Fibroblast of skin of back (primary cell): ENCODE measurements at regions not wholly inside any gene's neighbourhood (a gene's known extent, or its start where the extent isn't known, plus 50 kb on each side); places are given as distances from the start of the nearest gene placed in this dataset.
"Not testable (repeated sequence)": the region's sequence is repeated elsewhere in the genome, so short reads cannot be mapped to it uniquely, and the experiment has no call there.

Experiments used
- DNase-seq: peaks from one replicate; pipeline ENCODE4 v3.0.0-alpha.2; 2013

DNA sequence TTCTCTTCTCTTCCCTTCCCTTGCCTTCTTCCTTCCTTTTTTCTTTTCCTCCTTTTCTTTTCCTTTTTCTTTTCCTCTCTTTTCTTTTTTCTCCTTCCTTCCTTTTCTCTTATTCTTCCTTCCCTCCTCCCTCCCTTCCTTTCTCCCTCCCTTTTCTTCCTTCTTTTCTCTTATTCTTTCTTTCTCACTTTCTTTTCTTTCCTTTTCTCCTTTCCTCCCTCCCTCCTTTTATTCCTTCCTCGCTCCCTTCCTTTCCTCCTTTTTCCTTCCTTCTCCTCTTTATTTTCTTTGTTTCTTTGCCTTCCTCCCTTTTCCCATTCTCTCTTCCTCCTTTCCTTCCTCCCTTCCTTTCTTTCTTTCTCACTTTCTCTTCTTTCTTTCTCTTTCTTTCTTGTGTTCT lies 146.1 kb downstream of the ZNF92 start:
- not testable (repeated sequence) for DNase-seq

DNA sequence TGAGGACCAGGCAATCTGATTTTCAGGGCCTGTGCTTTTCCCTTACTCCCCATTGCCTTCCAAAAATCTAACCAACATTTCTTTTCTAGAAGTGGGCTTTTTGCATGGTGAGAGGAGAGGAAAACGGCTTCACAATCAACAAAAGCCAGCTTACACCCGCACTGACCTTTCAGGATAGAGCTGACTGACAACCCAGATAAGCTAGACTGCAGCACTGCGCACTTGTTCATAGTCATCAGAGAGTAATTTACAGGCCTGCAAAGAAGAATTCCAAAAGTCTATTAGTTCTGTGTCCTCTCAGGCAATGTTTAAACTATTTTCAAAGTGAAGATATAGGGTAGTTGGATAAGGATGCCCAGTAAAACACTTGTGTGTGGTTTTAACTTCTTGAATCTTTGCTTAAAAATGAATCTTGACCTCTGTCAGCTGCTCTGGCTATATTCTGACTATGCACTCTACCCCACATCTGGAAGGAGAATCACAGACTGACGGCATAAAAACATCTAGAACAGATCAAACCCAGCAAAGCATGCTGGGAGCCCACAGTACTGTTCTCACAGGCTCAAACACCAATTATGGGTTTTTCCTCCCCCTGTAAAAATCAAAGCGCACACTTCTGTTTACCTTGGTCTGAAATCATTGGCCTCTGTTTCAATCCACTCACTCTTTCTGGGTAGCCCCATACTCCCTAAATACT lies 172.0 kb downstream of the ZNF92 start:
- DNase-seq: not testable (repeated sequence)

- not testable (repeated sequence) for DNase-seq
These were observed 176.2 kb downstream of the ZNF92 start for GRCh38 chr7:65549589-65550443.

DNA sequence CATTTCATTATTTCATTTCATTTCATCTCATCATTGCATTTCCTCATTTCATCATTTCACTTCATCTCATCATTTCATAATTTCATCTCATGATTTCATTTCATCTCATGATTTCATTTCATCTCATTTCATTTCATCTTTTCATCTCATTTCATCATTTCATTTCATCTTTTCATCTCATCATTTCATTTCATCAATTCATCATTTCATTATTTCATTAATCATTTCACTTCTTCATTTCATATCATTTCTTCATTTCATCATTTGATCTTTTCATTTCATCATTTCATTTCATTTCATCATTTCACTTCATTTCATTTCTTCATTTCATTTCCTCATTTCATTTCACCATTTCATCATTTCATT lies 176.8 kb downstream of the ZNF92 start:
- DNase-seq: not testable (repeated sequence)

DNA sequence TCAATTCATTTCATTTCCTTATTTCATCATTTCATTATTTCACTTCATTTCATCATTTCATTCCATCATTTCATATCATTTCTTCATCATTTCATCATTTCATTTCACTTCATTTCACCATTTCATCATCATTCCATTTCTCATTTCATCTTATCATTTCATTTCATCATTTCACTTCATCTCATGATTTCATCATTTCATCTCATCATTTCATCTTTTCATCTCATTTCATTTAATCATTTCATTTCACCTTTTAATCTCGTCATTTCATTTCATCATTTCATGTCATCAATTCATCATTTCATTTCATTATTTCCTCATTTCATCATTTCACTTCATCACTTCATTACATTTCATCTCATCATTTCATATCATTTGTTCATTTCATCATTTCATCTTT lies 177.4 kb downstream of the ZNF92 start:
- DNase-seq: not testable (repeated sequence)

DNA sequence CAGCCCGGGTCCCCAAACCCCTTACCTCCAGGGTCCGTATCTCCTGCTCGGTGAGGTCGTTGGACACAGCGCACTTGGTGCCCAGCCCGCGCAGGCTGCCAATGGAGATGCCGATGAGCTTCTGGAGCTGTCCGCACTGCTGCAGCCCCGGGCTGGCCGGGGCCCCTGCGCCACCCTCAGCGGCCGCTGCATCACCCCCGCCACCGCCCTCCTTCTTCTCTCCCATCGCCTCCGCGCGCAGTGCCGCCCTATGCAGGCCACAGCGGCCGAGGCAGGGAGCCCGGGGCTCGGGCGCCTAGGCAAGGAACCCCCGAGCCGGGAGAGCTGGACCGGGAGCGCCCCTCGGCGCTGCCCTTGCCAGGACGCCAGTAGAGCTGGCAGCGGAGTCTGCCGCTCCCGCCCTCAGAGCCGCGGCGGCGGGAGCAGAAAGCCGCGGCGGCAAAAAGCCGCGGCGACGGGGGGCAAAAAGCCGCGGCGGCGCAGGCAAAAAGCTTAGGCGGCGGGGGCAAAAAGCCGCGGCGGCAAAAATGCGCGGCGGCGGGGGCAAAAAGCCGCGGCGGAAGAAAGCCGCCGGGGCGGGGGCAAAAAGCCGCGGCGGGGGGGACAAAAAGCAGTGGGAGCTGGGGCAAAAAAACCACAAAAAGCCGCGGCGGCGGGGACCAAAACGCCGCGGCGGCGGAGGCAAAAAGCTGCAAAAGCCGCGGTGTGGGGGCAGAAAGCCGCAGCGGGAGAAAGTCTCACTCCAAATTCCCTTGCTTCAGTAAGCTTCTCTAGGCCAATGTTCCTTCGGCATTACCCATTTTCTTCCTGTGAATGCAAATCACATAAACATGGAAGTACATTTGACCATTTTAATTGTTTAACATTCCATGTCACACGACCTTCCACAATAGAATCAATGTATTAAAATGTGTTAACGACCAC lies 181.2 kb downstream of the ZNF92 start:
- DNase-seq: not testable (repeated sequence)

- DNase-seq: peak; percentile 1
These were observed 184.9 kb downstream of the ZNF92 start for GRCh38 chr7:65558584-65558983.

DNA sequence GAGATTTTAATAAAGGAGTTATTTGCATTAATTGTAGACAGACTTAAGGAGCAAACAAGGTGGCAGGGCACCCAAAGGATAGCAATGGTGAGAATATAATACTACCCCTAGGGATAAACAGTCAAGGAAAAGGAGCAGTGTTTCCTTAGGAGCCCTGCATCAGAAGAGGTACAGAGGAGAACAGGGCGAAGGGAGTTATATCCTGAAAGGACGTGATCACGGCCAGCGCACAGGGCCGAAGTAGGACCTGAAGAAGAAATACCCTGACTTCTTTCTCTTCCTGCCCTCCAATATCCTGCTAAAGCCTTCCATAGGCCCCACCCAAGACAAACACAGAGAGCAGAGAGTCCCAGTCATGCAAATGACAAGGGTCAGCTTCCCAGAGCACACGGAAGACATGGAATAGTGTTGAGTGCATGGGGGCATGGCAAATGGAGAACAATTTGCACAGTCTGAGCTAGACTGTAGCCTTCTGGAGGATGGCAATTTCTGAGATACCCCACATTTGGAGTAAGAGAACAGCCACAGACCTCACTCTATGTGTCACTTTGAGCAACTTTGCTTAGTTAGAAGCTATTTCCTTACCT lies 188.2 kb downstream of the ZNF92 start:
- DNase-seq: not testable (repeated sequence)

- not testable (repeated sequence) for DNase-seq
These were observed 188.9 kb downstream of the ZNF92 start for GRCh38 chr7:65562522-65562921.

- DNase-seq: not testable (repeated sequence)
These were observed 189.7 kb downstream of the ZNF92 start for GRCh38 chr7:65563333-65563732.

- DNase-seq: not testable (repeated sequence)
These were observed 194.6 kb downstream of the ZNF92 start for GRCh38 chr7:65568226-65568625.

GRCh38 chr7:65570990-65571389 lies 197.3 kb downstream of the ZNF92 start:
- DNase-seq: not testable (repeated sequence)

DNA sequence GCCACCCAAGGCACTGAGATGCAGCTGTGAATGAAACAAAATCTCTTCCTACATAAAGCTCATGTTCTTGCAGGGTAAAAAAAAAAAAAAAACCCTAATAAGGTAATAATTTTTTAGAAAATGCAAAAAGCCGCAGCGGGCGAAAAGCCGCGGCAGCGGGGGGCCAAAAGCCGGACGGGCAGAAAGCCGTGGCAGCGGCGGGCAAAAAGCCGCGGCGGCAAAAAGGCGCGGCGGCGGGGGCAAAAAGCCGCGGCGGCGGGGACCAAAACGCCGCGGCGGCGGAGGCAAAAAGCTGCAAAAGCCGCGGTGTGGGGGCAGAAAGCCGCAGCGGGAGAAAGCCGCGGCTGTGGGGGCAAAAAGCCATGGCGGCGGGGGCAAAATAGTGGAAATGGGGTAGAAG lies 198.9 kb downstream of the ZNF92 start:
- not testable (repeated sequence) for DNase-seq

- not testable (repeated sequence) for DNase-seq
These were observed 202.7 kb downstream of the ZNF92 start for GRCh38 chr7:65576370-65576769.

DNA sequence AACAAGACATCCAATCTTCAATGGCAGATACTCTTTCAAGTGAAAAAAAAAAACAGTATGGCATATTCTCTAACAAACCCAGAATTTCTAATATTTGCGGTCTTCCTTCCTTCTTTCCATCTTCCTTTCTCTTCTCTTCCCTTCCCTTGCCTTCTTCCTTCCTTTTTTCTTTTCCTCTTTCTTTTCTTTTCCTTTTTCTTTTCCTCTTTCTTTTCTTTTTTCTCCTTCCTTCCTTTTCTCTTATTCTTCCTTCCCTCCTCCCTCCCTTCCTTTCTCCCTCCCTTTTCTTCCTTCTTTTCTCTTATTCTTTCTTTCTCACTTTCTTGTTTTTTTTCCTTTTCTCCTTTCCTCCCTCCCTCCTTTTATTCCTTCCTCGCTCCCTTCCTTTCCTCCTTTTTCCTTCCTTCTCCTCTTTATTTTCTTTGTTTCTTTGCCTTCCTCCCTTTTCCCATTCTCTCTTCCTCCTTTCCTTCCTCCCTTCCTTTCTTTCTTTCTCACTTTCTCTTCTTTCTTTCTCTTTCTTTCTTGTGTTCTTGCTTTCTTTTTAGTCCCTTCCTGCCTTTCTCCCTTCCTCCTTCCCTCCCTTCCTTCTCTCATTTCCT lies 209.0 kb downstream of the ZNF92 start:
- not testable (repeated sequence) for DNase-seq

GRCh38 chr7:65602495-65602894 lies 228.8 kb downstream of the ZNF92 start:
- not testable (repeated sequence) for DNase-seq

DNA sequence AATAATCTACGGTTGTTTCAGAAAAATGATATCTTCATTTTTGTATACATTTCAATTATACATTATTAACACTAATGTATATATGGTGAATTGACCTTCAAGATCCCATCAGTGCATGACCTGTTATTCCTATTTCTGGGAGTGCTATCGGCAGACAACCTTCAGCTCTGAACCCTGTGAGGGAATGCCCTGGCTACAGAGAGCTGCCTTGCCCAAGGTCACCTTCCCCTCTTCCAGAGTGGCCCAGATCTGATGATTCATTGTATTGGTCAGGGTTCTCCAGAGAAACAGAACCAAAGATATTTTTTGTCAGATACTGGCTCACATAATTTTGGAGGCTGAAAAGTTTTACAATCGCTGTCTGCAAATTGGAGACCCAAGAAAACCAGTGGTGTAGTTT lies 235.5 kb downstream of the ZNF92 start:
- DNase-seq: no peak

GRCh38 chr7:65613644-65614289 lies 240.1 kb downstream of the ZNF92 start:
- DNase-seq: not testable (repeated sequence)

DNA sequence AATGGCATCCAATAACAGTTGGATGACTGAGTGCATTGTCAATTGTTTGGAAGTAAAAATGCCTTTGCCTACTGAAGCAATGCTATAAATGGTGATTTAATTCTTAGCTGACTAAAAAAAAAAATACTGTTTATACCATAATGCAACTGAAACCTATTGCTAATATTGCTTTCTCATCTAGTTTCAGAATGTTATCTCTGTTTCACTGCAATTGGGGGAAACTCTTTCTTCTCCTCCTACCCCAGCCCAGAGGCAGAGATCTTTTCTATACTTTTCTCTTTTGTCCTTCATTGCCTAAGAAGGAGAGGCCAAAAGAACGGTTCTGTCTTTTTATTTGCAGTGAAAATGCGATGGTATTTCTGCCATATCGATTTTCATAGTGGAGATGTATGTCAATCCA lies 242.5 kb downstream of the ZNF92 start:
- not testable (repeated sequence) for DNase-seq

- DNase-seq: not testable (repeated sequence)
These were observed 246.6 kb downstream of the ZNF92 start for GRCh38 chr7:65620216-65620615.

GRCh38 chr7:65621580-65622201 lies 248.0 kb downstream of the ZNF92 start:
- not testable (repeated sequence) for DNase-seq
